CD4-positive, alpha-beta T cell (primary cell): ENCODE measurements at regions not wholly inside any gene's neighbourhood (a gene's known extent, or its start where the extent isn't known, plus 50 kb on each side); places are given as distances from the start of the nearest gene placed in this dataset.

Source experiments
- ATAC-seq: fragments of 200-7000 bp; cut with Tn5 transposase; one replicate; pipeline ENCODE4 v1.10.0; 2022; ENCODE audit warnings: mild to moderate bottlenecking; ENCODE audit not compliant: poor library complexity
- CTCF ChIA-PET: fragments of 350-600 bp; sonication (Branson Sonifier 250); formaldehyde crosslinking; loops from one replicate; lab custom pipeline; 2021; ENCODE audit warnings: antibody characterized with exemption, inconsistent platforms; lab: Charles Lee
- POLR2A ChIA-PET: fragments of 350-600 bp; sonication (Branson Sonifier 250); formaldehyde crosslinking; loops from one replicate; lab custom pipeline; 2021; ENCODE audit warnings: antibody characterized with exemption, inconsistent platforms; lab: Charles Lee
- DNase-seq, 14 experiments: peaks; one replicate each; pipeline ENCODE4 v3.0.0-alpha.2; 2013 to 2020; ENCODE audit warnings: mixed read lengths in 2 of 14
- H3K27ac ChIP-seq, 2 donors: one replicate each; pipeline versions ENCODE4 v1.5.1 to v1.7.0; 2013; ENCODE audit warnings: low read length in 2 of 2, low read depth in 1 of 2, mild to moderate bottlenecking in 1 of 2
- H3K27me3 ChIP-seq, 2 experiments: 1 replicate in 1 of 2; 2 replicates in 1 of 2; pipeline versions ENCODE4 v1.6.1 to v1.7.0; 2013; ENCODE audit warnings: low read length in 2 of 2, control low read depth in 1 of 2, mild to moderate bottlenecking in 1 of 2, moderate library complexity in 1 of 2; ENCODE audit not compliant: insufficient read depth in 2 of 2, control insufficient read depth in 1 of 2
- H3K36me3 ChIP-seq: one replicate; pipeline ENCODE4 v1.6.1; 2013; ENCODE audit warnings: low read length, control low read depth; ENCODE audit not compliant: insufficient read depth
- H3K4me1 ChIP-seq: one replicate; pipeline ENCODE4 v1.6.1; 2013; ENCODE audit warnings: low read length, control low read depth; ENCODE audit not compliant: insufficient read depth
- H3K4me3 ChIP-seq: one replicate; pipeline ENCODE4 v1.5.1; 2013; ENCODE audit warnings: mild to moderate bottlenecking, low read length, moderate library complexity
- H3K9me3 ChIP-seq, 2 experiments: 1 replicate in 1 of 2; 2 replicates in 1 of 2; pipeline versions ENCODE4 v1.6.1 to v1.7.0; 2013; ENCODE audit warnings: low read length in 2 of 2, mild to moderate bottlenecking in 2 of 2, control low read depth in 1 of 2, moderate library complexity in 1 of 2; ENCODE audit not compliant: control insufficient read depth in 1 of 2, insufficient read depth in 1 of 2
- H3K27ac Mint-ChIP-seq: one replicate; pipeline ENCODE4 v1.8.0; 2020; ENCODE audit warnings: mixed read lengths
- H3K27me3 Mint-ChIP-seq: one replicate; pipeline ENCODE4 v1.8.0; 2021; ENCODE audit warnings: mixed read lengths
- H3K36me3 Mint-ChIP-seq: one replicate; pipeline ENCODE4 v1.8.0; 2021; ENCODE audit warnings: low read depth, mixed read lengths
- H3K4me1 Mint-ChIP-seq: one replicate; pipeline ENCODE4 v1.8.0; 2021; ENCODE audit warnings: low read depth, mixed read lengths
- H3K4me3 Mint-ChIP-seq: one replicate; pipeline ENCODE4 v1.8.0; 2020; ENCODE audit warnings: mild to moderate bottlenecking, mixed read lengths
- H3K9me3 Mint-ChIP-seq: one replicate; pipeline ENCODE4 v1.8.0; 2020; ENCODE audit warnings: mixed read lengths
- intact Hi-C, 2 experiments: fragments of 100-400 bp; cut with DNase I in 1 of 2; cut with micrococcal nuclease in 1 of 2; formaldehyde crosslinking; loops; one replicate each; pipeline versions ENCODE4 v1.15.1 to v1.9.0; 2023 to 2025; cut with DNase I, micrococcal nuclease
- TF ChIP-seq, protein P1 (sequence below): fragments of 200-600 bp; IDR thresholded peaks from one replicate; pipeline ENCODE4 v1.8.0; 2022; ENCODE audit warnings: antibody characterized with exemption, mild to moderate bottlenecking

GRCh38 chr10:80896959-80897358 lies 359.3 kb downstream of the SH2D4B start:
- no peaks in the 10 kb centered on the region for H3K4me1 Mint-ChIP-seq
- Histone ChIP-seq H3K36me3 (no peaks in the 10 kb centered on the region), H3K27me3 (no peaks in the 10 kb centered on the region), H3K4me1 (no peaks in the 10 kb centered on the region), H3K27ac (no peak overlapping the region), H3K9me3 (peaks cover 0 to 4% of the 10 kb centered on the region in 2 experiments), H3K4me3 (no peak overlapping the region)
- ChIA-PET POLR2A (no interaction called here), CTCF (no interaction called here)
- DNase-seq (no peak), ATAC-seq (no peak)
- H3K27me3 Mint-ChIP-seq: no peaks in the 10 kb centered on the region
- no peaks in the 10 kb centered on the region for H3K9me3 Mint-ChIP-seq
- intact Hi-C loops: no loop called here
- no peak overlapping the region for H3K27ac Mint-ChIP-seq
- TF ChIP-seq, protein P1, sequence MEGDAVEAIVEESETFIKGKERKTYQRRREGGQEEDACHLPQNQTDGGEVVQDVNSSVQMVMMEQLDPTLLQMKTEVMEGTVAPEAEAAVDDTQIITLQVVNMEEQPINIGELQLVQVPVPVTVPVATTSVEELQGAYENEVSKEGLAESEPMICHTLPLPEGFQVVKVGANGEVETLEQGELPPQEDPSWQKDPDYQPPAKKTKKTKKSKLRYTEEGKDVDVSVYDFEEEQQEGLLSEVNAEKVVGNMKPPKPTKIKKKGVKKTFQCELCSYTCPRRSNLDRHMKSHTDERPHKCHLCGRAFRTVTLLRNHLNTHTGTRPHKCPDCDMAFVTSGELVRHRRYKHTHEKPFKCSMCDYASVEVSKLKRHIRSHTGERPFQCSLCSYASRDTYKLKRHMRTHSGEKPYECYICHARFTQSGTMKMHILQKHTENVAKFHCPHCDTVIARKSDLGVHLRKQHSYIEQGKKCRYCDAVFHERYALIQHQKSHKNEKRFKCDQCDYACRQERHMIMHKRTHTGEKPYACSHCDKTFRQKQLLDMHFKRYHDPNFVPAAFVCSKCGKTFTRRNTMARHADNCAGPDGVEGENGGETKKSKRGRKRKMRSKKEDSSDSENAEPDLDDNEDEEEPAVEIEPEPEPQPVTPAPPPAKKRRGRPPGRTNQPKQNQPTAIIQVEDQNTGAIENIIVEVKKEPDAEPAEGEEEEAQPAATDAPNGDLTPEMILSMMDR: no peak
- no peaks in the 10 kb centered on the region for H3K36me3 Mint-ChIP-seq
- no peak overlapping the region for H3K4me3 Mint-ChIP-seq

- DNase-seq: no peak
- Histone ChIP-seq H3K4me1 (no peaks in the 10 kb centered on the region), H3K4me3 (no peak overlapping the region), H3K9me3 (peaks cover 0 to 4% of the 10 kb centered on the region in 2 experiments), H3K36me3 (no peaks in the 10 kb centered on the region), H3K27me3 (no peaks in the 10 kb centered on the region), H3K27ac (no peak overlapping the region)
- TF ChIP-seq, protein P1: no peak
- intact Hi-C loops: no loop called here
- Mint-ChIP-seq H3K4me1 (no peaks in the 10 kb centered on the region), H3K27me3 (no peaks in the 10 kb centered on the region), H3K27ac (no peak overlapping the region), H3K4me3 (no peak overlapping the region), H3K9me3 (no peaks in the 10 kb centered on the region), H3K36me3 (no peaks in the 10 kb centered on the region)
- ChIA-PET CTCF (no interaction called here), POLR2A (interaction anchor here (0.5 kb wide), 1 partner anchor 58 kb away, joined by 3 read pairs; no protein-coding TSS in a partner anchor)
- ATAC-seq: no peak
Observed at GRCh38 chr10:80900661-80901060, 363.0 kb downstream of the SH2D4B start.

DNA sequence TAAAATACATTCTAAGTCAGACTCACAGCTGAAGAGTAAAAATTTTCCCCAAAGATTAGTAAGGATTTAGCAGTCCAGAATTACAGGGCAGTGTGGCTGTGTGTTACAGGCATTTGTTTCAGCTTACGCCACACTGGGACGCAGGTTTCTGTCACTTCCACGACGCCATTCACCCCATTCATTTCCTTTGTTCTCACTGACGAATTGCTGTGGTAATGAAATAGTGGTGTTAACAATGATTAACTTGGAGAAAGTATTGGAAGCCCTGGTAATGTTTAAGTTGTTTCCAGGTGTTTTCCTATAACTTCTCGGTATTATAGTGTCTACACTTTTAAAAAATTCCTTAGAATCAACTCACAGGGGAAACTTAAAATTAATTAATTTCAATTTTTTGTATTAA lies 370.9 kb downstream of the SH2D4B start:
- no peak overlapping the region for H3K27ac ChIP-seq
- intact Hi-C loops: no loop called here
- Mint-ChIP-seq H3K9me3 (no peaks in the 10 kb centered on the region), H3K27ac (no peak overlapping the region), H3K36me3 (no peaks in the 10 kb centered on the region), H3K4me3 (no peak overlapping the region), H3K4me1 (no peaks in the 10 kb centered on the region), H3K27me3 (peaks cover 9% of the 10 kb centered on the region)
- TF ChIP-seq, protein P1: no peak
- DNase-seq (no peak), ATAC-seq (no peak)
- H3K27me3 ChIP-seq: no peaks in the 10 kb centered on the region
- ChIA-PET CTCF (no interaction called here), POLR2A (no interaction called here)
- H3K4me3 ChIP-seq: no peak overlapping the region
- no peaks in the 10 kb centered on the region for H3K9me3 ChIP-seq
- H3K4me1 ChIP-seq: no peaks in the 10 kb centered on the region
- H3K36me3 ChIP-seq: no peaks in the 10 kb centered on the region
